ENCODE measurements at regions not wholly inside any gene's neighbourhood (a gene's known extent, or its start where the extent isn't known, plus 50 kb on each side); places are given as distances from the start of the nearest gene placed in this dataset.

DNA sequence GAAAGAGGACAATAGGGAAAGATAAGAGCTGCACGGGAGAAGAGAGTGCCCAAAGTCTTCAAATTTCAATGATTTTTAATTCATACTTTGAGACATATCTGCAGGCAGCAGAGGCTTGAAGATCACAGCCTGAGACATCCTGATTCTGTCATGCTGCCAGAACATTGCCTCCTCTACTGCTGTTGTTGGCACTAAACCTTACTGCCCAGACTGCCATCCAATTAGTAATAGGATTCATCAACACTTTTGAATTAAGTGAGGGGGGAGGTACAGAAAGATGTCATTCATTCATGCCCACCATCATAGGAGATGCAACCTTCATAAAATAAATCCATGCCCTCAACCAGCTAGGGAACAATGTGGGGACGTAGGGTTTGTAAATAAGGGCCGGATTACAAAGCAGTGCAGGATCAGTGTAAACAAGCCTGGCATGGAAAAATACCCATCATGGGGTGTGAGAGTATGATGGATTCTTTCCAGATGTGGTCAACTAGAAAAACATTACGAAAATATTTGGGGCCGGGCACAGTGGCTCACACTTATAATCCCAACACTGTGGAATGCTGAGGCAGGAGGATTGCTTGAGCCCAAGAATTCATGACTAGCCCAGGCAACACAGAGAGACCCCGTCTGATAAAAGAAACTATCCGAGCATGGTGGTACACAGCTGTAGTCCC is 122.1 kb upstream of the DAPK1 start (continued):
- TF ChIP-seq STAT1 (IDR thresholded peaks at IDR 0.05; ENCODE audit: unreplicated experiment) (no peak), EZH2phosphoT487 (IDR thresholded peaks at IDR 0.05; ENCODE audit: unreplicated experiment) (no peak)

DNA sequence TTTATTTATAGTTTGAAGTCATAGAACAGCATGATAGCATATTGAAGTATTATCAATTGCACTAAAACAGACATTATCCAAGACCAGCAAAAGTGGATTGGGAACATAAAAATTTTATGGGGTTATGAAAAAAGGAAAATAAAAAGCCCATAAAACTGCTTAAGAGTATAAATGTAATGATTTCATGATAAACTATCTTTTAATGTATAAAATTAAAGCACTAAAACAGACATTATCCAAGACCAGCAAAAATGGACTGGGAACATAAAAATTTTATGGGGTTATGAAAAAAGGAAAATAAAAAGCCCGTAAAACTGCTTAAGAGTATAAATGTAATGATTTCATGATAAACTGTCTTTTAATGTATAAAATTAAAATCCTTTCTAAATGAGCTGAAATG is 119.0 kb upstream of the DAPK1 start:
- Mint-ChIP-seq H3K4me3 (no peak overlapping the region), H3K36me3 (ENCODE audit: low read depth) (no peaks in the 10 kb centered on the region), H3K9me3 (no peaks in the 10 kb centered on the region), H3K27me3 (ENCODE audit: insufficient read depth, low read depth, poor library complexity) (peaks cover 8% of the 10 kb centered on the region), H3K27ac (no peak overlapping the region), H3K4me1 (peaks cover 35% of the 10 kb centered on the region)
- Histone ChIP-seq H3K27me3 (ENCODE audit: insufficient read depth) (no peaks in the 10 kb centered on the region), H3K9me2 (ENCODE audit: insufficient read depth) (peaks cover 9% of the 10 kb centered on the region; the same call in 1 of the 2 replicates), H4K20me1 (replicated peaks; ENCODE audit: insufficient read depth) (no peaks in the 10 kb centered on the region), H3F3A (replicated peaks; ENCODE audit: low read depth) (0 out of 2 replicates have a peak, but pooled peaks cover 4% of the 10 kb centered on the region), H3K27ac (ENCODE audit: low read depth) (no peak overlapping the region), H2AFZ (no peak overlapping the region), H3K4me2 (no peak overlapping the region), H3K36me3 (ENCODE audit: insufficient read depth) (no peaks in the 10 kb centered on the region), H3K4me3 (no peak overlapping the region), H3K4me1 (ENCODE audit: insufficient read depth) (peaks cover 51% of the 10 kb centered on the region), H3K79me2 (replicated peaks; ENCODE audit: insufficient read depth) (no peaks in the 10 kb centered on the region)
- no peak for DNase-seq (ENCODE audit: low spot score)
- no peak for ATAC-seq
- TF ChIP-seq STAT1 (IDR thresholded peaks at IDR 0.05; ENCODE audit: unreplicated experiment) (no peak), ZNF462 (CRISPR knock-in tag; IDR thresholded peaks at IDR 0.05) (no peak), ZNF331 (CRISPR knock-in tag; IDR thresholded peaks at IDR 0.05; ENCODE audit: low read depth) (no peak), ETS1 (IDR thresholded peaks at IDR 0.05) (no peak), EZH2phosphoT487 (IDR thresholded peaks at IDR 0.05; ENCODE audit: unreplicated experiment) (no peak), CREB1 (CRISPR knock-in tag; IDR thresholded peaks at IDR 0.05; ENCODE audit: low read depth) (no peak), EZH2 (IDR thresholded peaks at IDR 0.05; ENCODE audit: low read depth, unreplicated experiment) (no peak), POLR2AphosphoS5 (IDR thresholded peaks at IDR 0.05; ENCODE audit: low read depth) (no peak), ZNF114 (CRISPR knock-in tag; IDR thresholded peaks at IDR 0.05) (no peak), NANOG (IDR thresholded peaks at IDR 0.05; ENCODE audit: borderline replicate concordance) (no peak), JUNB (IDR thresholded peaks at IDR 0.05; ENCODE audit: unreplicated experiment) (no peak)
- TF ChIP-seq, protein P1, sequence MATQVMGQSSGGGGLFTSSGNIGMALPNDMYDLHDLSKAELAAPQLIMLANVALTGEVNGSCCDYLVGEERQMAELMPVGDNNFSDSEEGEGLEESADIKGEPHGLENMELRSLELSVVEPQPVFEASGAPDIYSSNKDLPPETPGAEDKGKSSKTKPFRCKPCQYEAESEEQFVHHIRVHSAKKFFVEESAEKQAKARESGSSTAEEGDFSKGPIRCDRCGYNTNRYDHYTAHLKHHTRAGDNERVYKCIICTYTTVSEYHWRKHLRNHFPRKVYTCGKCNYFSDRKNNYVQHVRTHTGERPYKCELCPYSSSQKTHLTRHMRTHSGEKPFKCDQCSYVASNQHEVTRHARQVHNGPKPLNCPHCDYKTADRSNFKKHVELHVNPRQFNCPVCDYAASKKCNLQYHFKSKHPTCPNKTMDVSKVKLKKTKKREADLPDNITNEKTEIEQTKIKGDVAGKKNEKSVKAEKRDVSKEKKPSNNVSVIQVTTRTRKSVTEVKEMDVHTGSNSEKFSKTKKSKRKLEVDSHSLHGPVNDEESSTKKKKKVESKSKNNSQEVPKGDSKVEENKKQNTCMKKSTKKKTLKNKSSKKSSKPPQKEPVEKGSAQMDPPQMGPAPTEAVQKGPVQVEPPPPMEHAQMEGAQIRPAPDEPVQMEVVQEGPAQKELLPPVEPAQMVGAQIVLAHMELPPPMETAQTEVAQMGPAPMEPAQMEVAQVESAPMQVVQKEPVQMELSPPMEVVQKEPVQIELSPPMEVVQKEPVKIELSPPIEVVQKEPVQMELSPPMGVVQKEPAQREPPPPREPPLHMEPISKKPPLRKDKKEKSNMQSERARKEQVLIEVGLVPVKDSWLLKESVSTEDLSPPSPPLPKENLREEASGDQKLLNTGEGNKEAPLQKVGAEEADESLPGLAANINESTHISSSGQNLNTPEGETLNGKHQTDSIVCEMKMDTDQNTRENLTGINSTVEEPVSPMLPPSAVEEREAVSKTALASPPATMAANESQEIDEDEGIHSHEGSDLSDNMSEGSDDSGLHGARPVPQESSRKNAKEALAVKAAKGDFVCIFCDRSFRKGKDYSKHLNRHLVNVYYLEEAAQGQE (IDR thresholded peaks at IDR 0.05; ENCODE audit: unreplicated experiment): no peak
- TF ChIP-seq, protein P2, sequence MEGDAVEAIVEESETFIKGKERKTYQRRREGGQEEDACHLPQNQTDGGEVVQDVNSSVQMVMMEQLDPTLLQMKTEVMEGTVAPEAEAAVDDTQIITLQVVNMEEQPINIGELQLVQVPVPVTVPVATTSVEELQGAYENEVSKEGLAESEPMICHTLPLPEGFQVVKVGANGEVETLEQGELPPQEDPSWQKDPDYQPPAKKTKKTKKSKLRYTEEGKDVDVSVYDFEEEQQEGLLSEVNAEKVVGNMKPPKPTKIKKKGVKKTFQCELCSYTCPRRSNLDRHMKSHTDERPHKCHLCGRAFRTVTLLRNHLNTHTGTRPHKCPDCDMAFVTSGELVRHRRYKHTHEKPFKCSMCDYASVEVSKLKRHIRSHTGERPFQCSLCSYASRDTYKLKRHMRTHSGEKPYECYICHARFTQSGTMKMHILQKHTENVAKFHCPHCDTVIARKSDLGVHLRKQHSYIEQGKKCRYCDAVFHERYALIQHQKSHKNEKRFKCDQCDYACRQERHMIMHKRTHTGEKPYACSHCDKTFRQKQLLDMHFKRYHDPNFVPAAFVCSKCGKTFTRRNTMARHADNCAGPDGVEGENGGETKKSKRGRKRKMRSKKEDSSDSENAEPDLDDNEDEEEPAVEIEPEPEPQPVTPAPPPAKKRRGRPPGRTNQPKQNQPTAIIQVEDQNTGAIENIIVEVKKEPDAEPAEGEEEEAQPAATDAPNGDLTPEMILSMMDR (conservative IDR thresholded peaks at IDR 0.05; ENCODE audit: low read depth in 2 of 2): no peak
